ENCODE measurements at regions not wholly inside any gene's neighbourhood (a gene's known extent, or its start where the extent isn't known, plus 50 kb on each side); places are given as distances from the start of the nearest gene placed in this dataset.

- TF ChIP-seq CTCF (IDR thresholded peaks at IDR 0.05; ENCODE audit: extremely low read depth in 1 of 2, insufficient read depth in 1 of 2, low read depth in 1 of 2, low read length in 2 of 2), result no peak
- no peak for TF ChIP-seq MAX (IDR thresholded peaks at IDR 0.05; ENCODE audit: insufficient read depth, insufficient read length)
- no peak for TF ChIP-seq GATA2 (IDR thresholded peaks at IDR 0.05; ENCODE audit: insufficient read depth, insufficient read length, low read depth, low read length)
- no peak for TF ChIP-seq POLR2AphosphoS5 (IDR thresholded peaks at IDR 0.05; ENCODE audit: insufficient read depth, low read depth, low read length)
- TF ChIP-seq EZH2 (IDR thresholded peaks at IDR 0.05; ENCODE audit: borderline replicate concordance, low read depth, low read length, severe bottlenecking), result no peak
Observed at GRCh38 chr7:13742126-13742525, 247.3 kb downstream of the ETV1 start.

All from endothelial cell of umbilical vein (primary cell).